ENCODE measurements at regions not wholly inside any gene's neighbourhood (a gene's known extent, or its start where the extent isn't known, plus 50 kb on each side); places are given as distances from the start of the nearest gene placed in this dataset.

DNA sequence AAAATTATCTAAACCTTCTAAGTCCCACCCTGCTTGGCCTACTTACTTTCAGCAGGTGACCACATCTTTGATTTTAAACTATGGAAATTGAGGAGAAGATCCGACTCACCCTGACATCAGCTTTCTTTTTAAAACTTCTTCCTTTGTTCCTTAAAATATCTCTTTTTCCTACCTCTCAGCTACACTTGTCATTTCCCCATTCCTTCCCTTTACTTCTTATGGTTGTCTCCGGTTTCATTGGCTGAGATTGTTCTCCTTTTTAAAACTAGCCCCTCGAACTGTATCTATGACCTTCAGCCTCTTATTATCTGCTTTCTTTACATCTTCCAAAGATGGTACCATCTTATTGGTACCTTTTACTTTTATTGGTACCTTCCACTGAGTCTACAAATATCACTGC is 87.8 kb upstream of the NRIP1 start:
- no peak for DNase-seq

- DNase-seq, result no peak
Observed at GRCh38 chr21:15159382-15160020, 94.7 kb upstream of the NRIP1 start.

- DNase-seq, result no peak
Observed at GRCh38 chr21:15160136-15160535, 95.3 kb upstream of the NRIP1 start.

DNA sequence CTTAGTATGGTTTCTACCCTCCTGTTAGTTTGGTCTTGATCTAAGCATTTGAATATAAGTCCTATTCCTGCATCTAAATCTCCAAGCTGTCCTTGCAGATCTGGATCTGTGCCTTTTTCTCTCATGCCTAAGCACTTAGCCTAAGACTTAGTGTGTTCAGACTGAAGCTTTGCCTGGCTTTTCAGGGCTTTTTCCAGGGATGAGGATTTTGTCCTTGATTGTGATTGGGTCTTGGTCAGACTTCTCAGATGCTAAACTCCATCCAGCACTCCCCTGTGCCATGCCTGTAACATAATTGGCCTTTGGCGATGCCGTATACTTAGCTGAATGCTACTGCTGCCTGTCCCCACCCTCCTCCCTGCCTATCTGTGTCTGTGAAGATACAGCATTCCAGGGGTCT is 98.1 kb upstream of the NRIP1 start:
- DNase-seq, result no peak

GRCh38 chr21:15164273-15164672 is 99.5 kb upstream of the NRIP1 start:
- DNase-seq, result no peak

DNA sequence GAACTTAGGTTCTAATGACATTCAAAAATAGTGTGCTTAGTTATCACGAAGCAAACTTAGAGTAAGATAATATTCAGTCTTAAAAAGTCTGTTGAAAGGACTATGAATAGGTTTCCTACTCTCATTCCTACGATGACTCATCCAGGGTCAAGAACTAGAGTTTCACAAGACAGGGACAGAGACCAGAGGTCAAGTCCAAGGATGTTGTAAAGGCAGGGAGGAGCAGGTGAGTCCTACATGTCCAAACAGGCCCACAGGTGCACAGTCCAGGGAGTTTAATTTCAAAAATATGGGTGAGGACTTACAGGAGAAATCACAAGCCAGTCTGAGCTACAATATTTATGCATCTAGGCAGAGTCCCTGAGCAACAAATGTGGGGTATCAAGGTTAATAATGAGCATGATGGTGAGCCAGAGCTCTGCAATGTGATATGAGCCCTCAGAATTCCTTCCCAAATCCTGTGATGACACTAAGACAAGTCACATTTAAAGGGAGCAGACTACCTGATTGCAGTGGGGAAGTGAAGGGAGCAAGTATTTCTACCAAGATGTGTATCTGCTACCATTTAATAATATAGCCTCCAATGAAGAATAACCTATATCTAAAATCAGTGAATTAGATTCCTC is 100.0 kb upstream of the NRIP1 start:
- no peak for DNase-seq

DNA sequence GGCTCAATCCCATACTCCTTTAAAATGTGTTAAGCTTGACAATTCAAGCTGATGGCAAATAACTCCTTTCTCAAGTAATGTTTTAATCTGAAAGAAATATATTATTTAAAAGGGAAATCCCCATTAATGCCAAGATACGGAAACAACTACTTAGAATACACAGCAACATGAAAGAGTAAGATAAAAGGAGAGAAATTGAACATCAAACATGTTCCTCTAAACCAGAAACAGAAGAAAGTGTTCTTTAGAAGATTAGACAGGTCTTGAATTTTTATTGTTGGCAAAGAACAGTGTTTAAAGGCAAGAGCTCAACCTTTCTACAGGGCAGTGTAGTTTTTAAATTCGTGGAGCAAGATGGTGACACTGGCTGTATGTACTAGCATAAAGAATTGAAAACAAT is 105.8 kb upstream of the NRIP1 start:
- no peak for DNase-seq

DNA sequence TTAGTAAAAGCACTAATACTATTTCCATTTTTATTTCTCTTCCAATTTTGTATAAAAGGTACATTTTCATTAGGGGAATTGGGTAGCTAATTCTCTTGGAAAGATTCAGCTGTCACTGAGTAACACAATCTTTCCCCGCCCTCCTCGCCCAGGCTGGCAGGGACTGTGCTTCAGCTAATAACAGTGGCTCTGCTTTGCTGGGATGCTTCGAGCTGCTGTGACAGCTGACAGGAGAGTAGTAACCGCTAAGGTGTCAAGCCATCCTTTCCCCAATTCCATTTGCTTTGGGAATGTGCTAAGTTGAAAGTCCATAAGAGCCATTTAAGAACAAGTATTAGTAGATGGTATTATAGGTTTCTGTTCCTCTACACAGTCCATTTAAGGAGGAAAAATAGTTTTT is 106.7 kb upstream of the NRIP1 start:
- DNase-seq, result no peak

DNA sequence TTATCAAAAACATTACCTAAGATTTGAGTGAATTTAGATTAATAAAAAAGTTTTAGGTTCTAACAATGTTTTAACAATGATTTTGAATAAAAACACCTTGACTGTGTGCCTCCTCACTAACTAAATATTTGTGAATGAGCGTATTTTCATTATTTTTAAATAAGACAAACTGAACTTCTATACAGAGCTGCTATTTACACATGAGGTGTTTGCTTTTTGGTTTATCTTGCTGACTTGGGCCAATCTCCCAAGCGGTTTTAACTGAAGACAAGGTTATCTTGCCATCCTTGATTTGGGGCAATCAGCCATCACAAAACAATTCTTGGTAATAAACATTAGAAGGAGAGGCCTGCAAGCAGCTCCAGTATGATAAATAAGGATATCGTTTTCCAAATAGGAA is 108.2 kb upstream of the NRIP1 start:
- no peak for DNase-seq

GRCh38 chr21:15174923-15175322 is 110.1 kb upstream of the NRIP1 start:
- DNase-seq, result no peak

DNA sequence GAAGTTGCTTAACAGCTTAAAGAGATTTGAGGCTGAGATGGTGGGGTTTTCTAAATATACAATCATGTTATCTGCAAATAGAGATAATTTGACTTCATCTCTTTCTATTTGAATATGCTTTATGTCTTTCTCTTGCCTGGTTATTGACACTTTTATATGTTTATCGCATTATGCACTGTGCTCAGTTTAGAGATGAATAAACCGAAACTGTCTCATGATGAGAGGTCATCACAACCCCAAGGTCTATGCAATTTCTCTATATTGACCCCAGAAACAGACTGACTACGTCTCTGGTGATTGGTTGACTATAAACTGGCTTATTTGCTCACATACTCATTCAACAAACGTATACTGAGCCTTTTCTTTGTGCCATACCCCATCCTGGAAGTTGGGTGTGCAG is 117.9 kb upstream of the NRIP1 start:
- no peak for DNase-seq

- DNase-seq, result no peak
Observed at GRCh38 chr21:15183813-15184257, 119.0 kb upstream of the NRIP1 start.

GRCh38 chr21:15190412-15190811 is 125.6 kb upstream of the NRIP1 start:
- no peak for DNase-seq

- no peak for DNase-seq
Observed at GRCh38 chr21:15190837-15191236, 126.0 kb upstream of the NRIP1 start.

DNA sequence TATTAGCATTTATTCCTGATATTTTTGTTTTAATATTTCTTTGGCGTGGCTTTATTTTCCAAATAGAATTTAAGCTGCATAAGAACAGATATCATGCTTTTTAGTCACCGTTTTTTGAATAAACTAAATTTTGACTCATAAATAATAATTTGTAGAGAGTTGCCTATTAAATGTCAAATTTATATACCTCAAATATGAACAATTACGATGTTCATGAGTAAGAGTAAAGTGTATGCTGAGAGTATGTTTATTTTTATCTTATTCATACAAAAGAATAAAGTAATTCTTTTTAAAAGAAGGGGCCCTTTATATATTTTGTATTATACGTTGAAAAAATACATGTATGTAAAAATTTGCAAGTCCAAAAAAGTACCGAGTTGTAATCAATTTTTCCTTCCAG is 126.5 kb upstream of the NRIP1 start:
- no peak for DNase-seq

DNA sequence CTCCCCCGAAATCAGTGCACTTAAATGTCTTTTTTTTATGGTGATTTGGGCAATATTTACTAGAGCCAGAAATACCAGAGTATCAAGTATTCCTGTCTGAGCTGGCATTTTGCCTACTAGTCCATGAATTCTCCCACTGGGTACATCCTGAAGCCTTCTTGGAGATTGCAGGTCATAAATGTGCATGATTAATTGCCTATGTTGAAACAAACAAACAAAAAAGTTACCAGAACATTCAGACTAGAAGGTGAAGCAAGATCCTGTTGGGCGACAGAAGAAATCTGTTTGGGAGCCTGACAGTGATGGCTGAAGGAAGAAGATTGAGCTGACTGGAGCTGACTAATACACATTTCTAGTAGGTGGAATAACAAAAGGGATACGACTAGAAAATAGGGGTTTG is 127.4 kb upstream of the NRIP1 start:
- no peak for DNase-seq

- DNase-seq, result no peak
Observed at GRCh38 chr21:15193937-15194336, 129.1 kb upstream of the NRIP1 start.

DNA sequence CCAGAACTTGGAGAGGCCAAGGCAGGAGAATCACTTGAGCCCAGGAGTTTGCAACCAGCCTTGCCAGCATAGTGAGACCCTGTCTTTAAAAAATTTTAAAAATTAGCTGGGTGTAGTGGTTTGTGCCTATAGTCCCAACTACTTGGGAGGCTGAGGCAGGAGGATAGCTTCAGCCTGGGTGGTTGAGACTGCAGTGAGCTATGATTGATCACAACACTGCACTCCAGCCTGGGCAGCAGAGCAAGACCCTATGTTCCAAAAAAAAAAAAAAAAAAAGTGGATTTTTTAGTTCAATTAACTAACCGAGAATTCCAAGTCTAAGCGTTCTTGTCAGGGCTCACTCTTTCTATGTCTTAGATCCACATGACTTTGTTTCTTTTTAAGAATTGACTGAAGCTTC is 130.3 kb upstream of the NRIP1 start:
- no peak for DNase-seq

DNA sequence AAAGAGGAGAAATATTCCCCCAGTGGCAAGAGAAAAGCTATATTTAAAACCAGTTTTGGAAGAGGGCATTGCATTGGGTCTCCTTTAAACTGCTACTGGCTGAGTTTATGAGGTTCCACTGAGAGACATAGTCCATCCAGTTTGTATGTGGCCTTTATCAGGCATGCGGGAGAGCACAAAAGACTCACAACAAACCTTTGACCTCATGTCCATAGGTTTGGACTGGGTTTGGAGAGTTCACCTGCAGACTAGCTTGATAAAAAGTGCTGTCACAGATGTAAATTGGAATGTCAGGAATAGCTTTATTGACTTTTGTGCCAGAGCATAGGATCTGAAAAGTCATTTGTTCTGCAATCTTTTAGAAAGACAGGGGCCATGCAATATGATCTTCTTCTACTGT is 131.0 kb upstream of the NRIP1 start:
- DNase-seq, result no peak

DNA sequence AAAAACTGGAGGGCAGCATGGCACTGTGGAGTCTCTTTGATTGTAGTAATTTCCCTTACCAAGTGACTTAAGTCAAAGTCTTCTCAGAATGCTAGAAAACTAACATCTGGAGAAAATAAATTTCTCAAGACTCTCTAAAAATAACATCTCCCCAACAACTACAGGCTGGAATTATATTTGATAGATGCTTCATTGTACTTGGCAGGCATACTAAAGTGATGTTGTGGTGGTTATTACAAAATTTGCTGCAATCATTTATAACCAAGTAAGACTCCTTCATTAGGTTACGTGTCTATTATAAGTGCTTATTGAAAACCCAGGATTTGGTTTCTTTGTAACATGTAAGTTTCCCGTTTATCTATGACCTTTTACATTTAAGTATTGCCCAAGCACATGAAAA is 132.9 kb upstream of the NRIP1 start:
- DNase-seq, result no peak

DNA sequence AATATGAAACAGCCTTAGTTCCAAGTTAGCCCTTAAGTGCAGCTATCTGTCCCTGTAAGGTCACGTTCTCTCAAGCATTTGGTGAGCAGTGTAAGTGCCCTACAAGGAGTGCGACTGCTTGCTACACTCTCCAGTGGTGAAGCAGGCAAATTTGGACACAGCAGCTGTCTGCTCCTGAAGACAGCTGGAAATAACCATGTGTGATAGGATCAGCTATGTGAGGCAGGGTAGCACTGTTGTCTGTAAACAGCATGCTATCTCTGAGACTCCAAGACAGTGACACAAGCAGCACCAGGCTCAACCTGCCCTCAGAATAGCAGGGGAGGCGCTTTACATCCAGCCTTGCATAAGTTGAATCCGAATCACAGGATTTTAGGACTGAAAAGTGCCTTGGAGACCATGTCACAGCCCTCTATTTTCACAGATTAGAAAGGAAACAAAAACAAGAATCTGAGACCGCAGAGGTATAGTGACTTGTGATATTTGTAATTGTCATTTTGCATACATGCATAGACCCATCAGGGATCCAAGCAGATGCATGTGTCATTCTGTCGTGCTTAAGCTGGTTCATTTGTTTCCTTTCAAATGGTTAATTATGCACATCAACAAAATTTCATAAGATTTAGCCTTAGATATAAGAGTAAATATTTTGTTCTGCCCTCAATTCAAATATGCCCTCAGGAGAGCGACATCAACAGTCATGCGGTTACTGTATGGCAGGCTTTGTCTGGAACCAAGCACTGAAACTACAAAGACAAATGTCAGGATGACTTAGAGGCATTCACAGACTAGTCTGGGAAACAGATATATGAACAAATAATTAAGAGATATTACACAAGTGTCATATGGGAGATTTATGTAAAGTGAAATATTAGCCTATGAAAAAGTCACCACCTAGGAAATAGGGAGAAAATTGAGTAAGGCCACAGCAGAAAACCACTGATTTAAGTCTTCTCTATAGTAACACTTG is 134.9 kb upstream of the NRIP1 start:
- DNase-seq, result no peak

GRCh38 chr21:15203740-15204139 is 138.9 kb upstream of the NRIP1 start:
- no peak for DNase-seq

DNA sequence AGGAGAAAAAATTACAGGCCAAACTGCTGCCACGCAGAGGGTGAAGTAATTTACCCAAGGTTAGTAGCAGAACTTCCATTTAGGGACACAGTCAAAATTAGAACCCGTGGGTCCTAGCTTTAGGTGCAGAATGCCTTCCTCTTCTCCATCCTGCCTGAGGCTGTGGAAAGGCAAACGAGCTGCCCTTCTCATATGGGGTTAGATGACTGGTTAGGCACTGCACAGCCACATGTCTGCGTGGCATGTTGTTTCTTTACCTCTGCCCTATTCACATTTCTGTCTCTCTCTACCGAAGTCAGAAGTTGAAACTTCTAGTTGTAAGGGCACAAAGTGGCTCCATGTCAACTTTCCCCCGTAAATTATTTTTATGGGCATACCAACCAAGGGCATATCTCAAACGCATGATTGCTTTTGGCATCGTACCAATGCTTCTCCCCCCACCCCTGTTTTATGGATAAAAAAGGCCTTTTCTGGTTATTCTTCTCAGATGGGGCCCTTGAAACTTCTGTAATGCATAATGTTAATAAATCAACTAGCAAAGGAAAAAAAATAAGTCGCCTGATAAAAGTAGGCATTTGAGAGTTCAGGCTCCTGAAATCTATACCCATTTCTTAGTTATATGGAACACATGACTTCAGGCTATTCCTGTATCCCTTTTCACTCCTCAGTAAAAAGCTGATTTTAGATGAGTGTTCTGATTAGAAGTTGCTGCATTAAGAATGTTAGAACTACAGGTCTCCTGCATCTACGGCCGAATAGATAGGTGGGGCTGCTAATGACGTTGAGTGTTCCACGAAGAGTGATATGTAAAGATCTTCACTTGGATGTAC is 139.6 kb upstream of the NRIP1 start:
- DNase-seq, result no peak

Measured in KG1 (cell line).